ENCODE measurements at regions not wholly inside any gene's neighbourhood (a gene's known extent, or its start where the extent isn't known, plus 50 kb on each side); places are given as distances from the start of the nearest gene placed in this dataset.

GRCh38 chr11:27214713-27215112 lies 148.3 kb downstream of the CCDC34 start:
- H3K27ac ChIP-seq, result no peak overlapping the region
- no peak overlapping the region for H3K4me3 ChIP-seq
- intact Hi-C loops (cut with DNase I), result no loop called here
- no peaks in the 10 kb centered on the region for H3K36me3 ChIP-seq
- H3K9me3 ChIP-seq, result no peaks in the 10 kb centered on the region
- H3K27me3 ChIP-seq (ENCODE audit: low read depth), result peaks cover 6% of the 10 kb centered on the region
- peaks cover 57% of the 10 kb centered on the region for H3K4me1 ChIP-seq
- no peak for DNase-seq
- no peak for TF ChIP-seq CTCF (IDR thresholded peaks at IDR 0.05)
- ATAC-seq, result no peak

- Histone ChIP-seq H3K9me3 (no peaks in the 10 kb centered on the region), H3K4me3 (no peak overlapping the region), H3K27me3 (ENCODE audit: low read depth) (no peaks in the 10 kb centered on the region), H3K36me3 (no peaks in the 10 kb centered on the region), H3K27ac (no peak overlapping the region), H3K4me1 (peaks cover 53% of the 10 kb centered on the region)
- ATAC-seq (peak in 1 of 2 donors; percentile 36), DNase-seq (no peak)
- intact Hi-C loops (cut with DNase I), result no loop called here
- no peak for TF ChIP-seq CTCF (IDR thresholded peaks at IDR 0.05)
Measured at GRCh38 chr11:27213232-27213660, 149.8 kb downstream of the CCDC34 start.

- ATAC-seq, result no peak
- TF ChIP-seq CTCF (IDR thresholded peaks at IDR 0.05), result no peak
- intact Hi-C loops (cut with DNase I), result no loop called here
Measured at GRCh38 chr11:27212248-27212780, 150.7 kb downstream of the CCDC34 start.

GRCh38 chr11:27211370-27212127 lies 151.5 kb downstream of the CCDC34 start:
- H3K4me1 ChIP-seq, result peaks cover 36% of the 10 kb centered on the region
- no peaks in the 10 kb centered on the region for H3K36me3 ChIP-seq
- H3K4me3 ChIP-seq, result no peak overlapping the region
- DNase-seq (no peak), ATAC-seq (no peak)
- H3K27me3 ChIP-seq (ENCODE audit: low read depth), result peaks cover 3% of the 10 kb centered on the region
- peak; percentile 30 for TF ChIP-seq CTCF (IDR thresholded peaks at IDR 0.05)
- intact Hi-C loops (cut with DNase I), result no loop called here
- H3K27ac ChIP-seq, result no peak overlapping the region
- H3K9me3 ChIP-seq, result no peaks in the 10 kb centered on the region

More at GRCh38 chr11:27212248-27212780, 150.7 kb downstream of the CCDC34 start:
- no peak overlapping the region for H3K4me3 ChIP-seq
- H3K36me3 ChIP-seq, result no peaks in the 10 kb centered on the region
- H3K9me3 ChIP-seq, result no peaks in the 10 kb centered on the region
- no peaks in the 10 kb centered on the region for H3K27me3 ChIP-seq (ENCODE audit: low read depth)
- DNase-seq, result no peak
- no peak overlapping the region for H3K27ac ChIP-seq
- peaks cover 43% of the 10 kb centered on the region for H3K4me1 ChIP-seq

- no peaks in the 10 kb centered on the region for H3K9me3 ChIP-seq
- intact Hi-C loops (cut with DNase I), result no loop called here
- ATAC-seq, result no peak
Measured at GRCh38 chr11:27210531-27210930, 152.5 kb downstream of the CCDC34 start.

More at GRCh38 chr11:27210531-27210930, 152.5 kb downstream of the CCDC34 start:
- Histone ChIP-seq H3K36me3 (no peaks in the 10 kb centered on the region), H3K27me3 (ENCODE audit: low read depth) (peaks cover 4% of the 10 kb centered on the region), H3K4me1 (peaks cover 26% of the 10 kb centered on the region), H3K4me3 (no peak overlapping the region), H3K27ac (no peak overlapping the region)
- DNase-seq, result no peak
- no peak for TF ChIP-seq CTCF (IDR thresholded peaks at IDR 0.05)
